GM12874 (cell line): ENCODE measurements at regions not wholly inside any gene's neighbourhood (a gene's known extent, or its start where the extent isn't known, plus 50 kb on each side); places are given as distances from the start of the nearest gene placed in this dataset.

ENCODE experiments used
- TF ChIP-seq, protein P1 (sequence below): IDR thresholded peaks from 2 replicates; pipeline ENCODE4 v1.5.1; 2011; ENCODE audit warnings: low read depth, mild to moderate bottlenecking, control low read depth, low read length, moderate library complexity; ENCODE audit not compliant: insufficient read depth

- TF ChIP-seq, protein P1, sequence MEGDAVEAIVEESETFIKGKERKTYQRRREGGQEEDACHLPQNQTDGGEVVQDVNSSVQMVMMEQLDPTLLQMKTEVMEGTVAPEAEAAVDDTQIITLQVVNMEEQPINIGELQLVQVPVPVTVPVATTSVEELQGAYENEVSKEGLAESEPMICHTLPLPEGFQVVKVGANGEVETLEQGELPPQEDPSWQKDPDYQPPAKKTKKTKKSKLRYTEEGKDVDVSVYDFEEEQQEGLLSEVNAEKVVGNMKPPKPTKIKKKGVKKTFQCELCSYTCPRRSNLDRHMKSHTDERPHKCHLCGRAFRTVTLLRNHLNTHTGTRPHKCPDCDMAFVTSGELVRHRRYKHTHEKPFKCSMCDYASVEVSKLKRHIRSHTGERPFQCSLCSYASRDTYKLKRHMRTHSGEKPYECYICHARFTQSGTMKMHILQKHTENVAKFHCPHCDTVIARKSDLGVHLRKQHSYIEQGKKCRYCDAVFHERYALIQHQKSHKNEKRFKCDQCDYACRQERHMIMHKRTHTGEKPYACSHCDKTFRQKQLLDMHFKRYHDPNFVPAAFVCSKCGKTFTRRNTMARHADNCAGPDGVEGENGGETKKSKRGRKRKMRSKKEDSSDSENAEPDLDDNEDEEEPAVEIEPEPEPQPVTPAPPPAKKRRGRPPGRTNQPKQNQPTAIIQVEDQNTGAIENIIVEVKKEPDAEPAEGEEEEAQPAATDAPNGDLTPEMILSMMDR, result no peak
These were observed 103.2 kb upstream of the SSTR4 start for GRCh38 chr20:22931653-22932608.

DNA sequence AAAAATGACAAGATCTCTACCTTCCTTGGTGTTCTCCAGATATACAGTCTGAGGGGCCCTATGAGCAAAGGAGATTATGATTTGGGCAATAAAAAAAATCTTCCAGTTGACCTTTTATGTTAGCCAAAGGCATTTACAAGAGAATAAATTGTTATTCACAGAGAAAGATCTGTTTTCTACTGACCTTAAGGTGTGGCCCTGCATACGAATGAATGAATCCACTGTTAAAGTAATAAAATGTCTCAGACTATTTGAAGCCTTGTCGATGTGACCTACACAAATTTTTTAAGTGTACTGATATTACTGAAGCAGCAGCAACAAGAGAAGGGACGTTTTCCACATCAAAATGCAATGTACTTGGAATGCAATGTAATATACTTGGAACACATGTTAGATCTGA lies 95.9 kb upstream of the SSTR4 start:
- TF ChIP-seq, protein P1, result no peak

GRCh38 chr20:22940350-22940749 lies 94.8 kb upstream of the SSTR4 start:
- TF ChIP-seq, protein P1, result no peak

GRCh38 chr20:22941550-22941949 lies 93.6 kb upstream of the SSTR4 start:
- TF ChIP-seq, protein P1, result no peak

GRCh38 chr20:22942742-22943141 lies 92.4 kb upstream of the SSTR4 start:
- TF ChIP-seq, protein P1, result no peak

- TF ChIP-seq, protein P1, result no peak
These were observed 91.0 kb upstream of the SSTR4 start for GRCh38 chr20:22944062-22944461.

GRCh38 chr20:22944936-22945335 lies 90.2 kb upstream of the SSTR4 start:
- TF ChIP-seq, protein P1, result no peak
